ENCODE measurements at regions not wholly inside any gene's neighbourhood (a gene's known extent, or its start where the extent isn't known, plus 50 kb on each side); places are given as distances from the start of the nearest gene placed in this dataset.

- H3K79me2 ChIP-seq (ENCODE audit: insufficient read depth, low read length), result no peaks in the 10 kb centered on the region
- no peak overlapping the region for H3K4me3 ChIP-seq (replicated peaks in 1 of 2; ENCODE audit: low read depth in 1 of 2, low read length in 2 of 2)
- no peaks in the 10 kb centered on the region for H4K20me1 ChIP-seq (ENCODE audit: insufficient read depth)
- CTCF ChIA-PET, result no interaction called here
- no peaks in the 10 kb centered on the region for H3K9me3 ChIP-seq (ENCODE audit: control insufficient read depth in 1 of 2, insufficient read depth in 1 of 2, low read depth in 1 of 2, low read length in 2 of 2)
- no peak for ATAC-seq
- no peak overlapping the region for H3K4me2 ChIP-seq (ENCODE audit: low read length)
- H3K4me1 ChIP-seq (ENCODE audit: control insufficient read depth in 1 of 2, insufficient read depth in 2 of 2, low read length in 2 of 2), result no peaks in the 10 kb centered on the region
- DNase-seq (ENCODE audit: low read depth, low spot score), result no peak
- RAD21 ChIA-PET (ENCODE audit: low non-redundant PET in 1 of 2, low total read pairs in 2 of 2, uncharacterized antibody in 2 of 2, unreplicated experiment in 2 of 2), result no interaction called here
- H3K27me3 ChIP-seq (ENCODE audit: insufficient read depth, low read length), result no peaks in the 10 kb centered on the region
- intact Hi-C loops (cut with micrococcal nuclease), result no loop called here
- BruUV-seq (replicated peaks), result no TSS peak
- TF ChIP-seq EZH2phosphoT487 (IDR thresholded peaks at IDR 0.05; ENCODE audit: borderline replicate concordance) (no peak), POLR2AphosphoS5 (IDR thresholded peaks at IDR 0.05; ENCODE audit: low read depth, low read length) (no peak), POLR2A (IDR thresholded peaks at IDR 0.05; ENCODE audit: borderline replicate concordance, extremely low read depth, insufficient read depth, insufficient read length) (no peak), CEBPB (IDR thresholded peaks at IDR 0.05; ENCODE audit: low read depth) (no peak), FOSL1 (IDR thresholded peaks at IDR 0.05; ENCODE audit: low read depth) (no peak), ATF3 (IDR thresholded peaks at IDR 0.05) (no peak), ZFX (IDR thresholded peaks at IDR 0.05) (no peak), ZNF274 (IDR thresholded peaks at IDR 0.05; ENCODE audit: low read depth, low read length) (no peak), TCF7L2 (IDR thresholded peaks at IDR 0.05; ENCODE audit: borderline replicate concordance, extremely low read depth, insufficient read depth, insufficient read length) (no peak), RAD21 (IDR thresholded peaks at IDR 0.05; ENCODE audit: low read depth) (no peak), ELF1 (IDR thresholded peaks at IDR 0.05; ENCODE audit: borderline replicate concordance, low read depth) (no peak), JUND (IDR thresholded peaks at IDR 0.05) (no peak), YY1 (IDR thresholded peaks at IDR 0.05; ENCODE audit: extremely low read depth, insufficient replicate concordance, low read depth, low read length) (no peak), CBX3 (IDR thresholded peaks at IDR 0.05; ENCODE audit: low read depth) (no peak)
- TF ChIP-seq, protein P1, sequence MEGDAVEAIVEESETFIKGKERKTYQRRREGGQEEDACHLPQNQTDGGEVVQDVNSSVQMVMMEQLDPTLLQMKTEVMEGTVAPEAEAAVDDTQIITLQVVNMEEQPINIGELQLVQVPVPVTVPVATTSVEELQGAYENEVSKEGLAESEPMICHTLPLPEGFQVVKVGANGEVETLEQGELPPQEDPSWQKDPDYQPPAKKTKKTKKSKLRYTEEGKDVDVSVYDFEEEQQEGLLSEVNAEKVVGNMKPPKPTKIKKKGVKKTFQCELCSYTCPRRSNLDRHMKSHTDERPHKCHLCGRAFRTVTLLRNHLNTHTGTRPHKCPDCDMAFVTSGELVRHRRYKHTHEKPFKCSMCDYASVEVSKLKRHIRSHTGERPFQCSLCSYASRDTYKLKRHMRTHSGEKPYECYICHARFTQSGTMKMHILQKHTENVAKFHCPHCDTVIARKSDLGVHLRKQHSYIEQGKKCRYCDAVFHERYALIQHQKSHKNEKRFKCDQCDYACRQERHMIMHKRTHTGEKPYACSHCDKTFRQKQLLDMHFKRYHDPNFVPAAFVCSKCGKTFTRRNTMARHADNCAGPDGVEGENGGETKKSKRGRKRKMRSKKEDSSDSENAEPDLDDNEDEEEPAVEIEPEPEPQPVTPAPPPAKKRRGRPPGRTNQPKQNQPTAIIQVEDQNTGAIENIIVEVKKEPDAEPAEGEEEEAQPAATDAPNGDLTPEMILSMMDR (IDR thresholded peaks at IDR 0.05 in 2 of 3, conservative IDR thresholded peaks at IDR 0.05 in 1 of 3; ENCODE audit: borderline replicate concordance in 1 of 3, insufficient read depth in 1 of 3, low read depth in 2 of 3, low read length in 2 of 3), result no peak
- no peaks in the 10 kb centered on the region for H3K9me2 ChIP-seq (ENCODE audit: insufficient read depth)
- H3K9ac ChIP-seq (ENCODE audit: low read length), result no peak overlapping the region
- POLR2A ChIA-PET, result no interaction called here
- no peak overlapping the region for H3K27ac ChIP-seq (ENCODE audit: low read depth, low read length)
- no peaks in the 10 kb centered on the region for H3K36me3 ChIP-seq (ENCODE audit: control insufficient read depth in 1 of 2, insufficient read depth in 2 of 2, low read length in 2 of 2)
- H2AFZ ChIP-seq (ENCODE audit: low read depth, low read length, poor library complexity, severe bottlenecking), result no peak overlapping the region
Measured at GRCh38 chr2:11031876-11032275, 120.1 kb downstream of the KCNF1 start.
